NCI-H1417 treated with DMSO at 0.1 percent for 48 hours (cell line): ENCODE measurements at regions not wholly inside any gene's neighbourhood (a gene's known extent, or its start where the extent isn't known, plus 50 kb on each side); places are given as distances from the start of the nearest gene placed in this dataset.

Experiments used
- DNase-seq: peaks from one replicate; lab custom pipeline; 2025; lab: John Stamatoyannopoulos, UW

GRCh38 chr16:85403693-85404092, 209.4 kb upstream of the GSE1 start:
- no peak for DNase-seq

- DNase-seq, result no peak
Measured at GRCh38 chr16:85412911-85413520, 200.1 kb upstream of the GSE1 start.

- DNase-seq, result no peak
Measured at GRCh38 chr16:85413691-85414663, 199.1 kb upstream of the GSE1 start.

- DNase-seq, result no peak
Measured at GRCh38 chr16:85415196-85416090, 197.7 kb upstream of the GSE1 start.

- DNase-seq, result no peak
Measured at GRCh38 chr16:85416228-85417109, 196.7 kb upstream of the GSE1 start.

- no peak for DNase-seq
Measured at GRCh38 chr16:85417156-85417860, 195.8 kb upstream of the GSE1 start.

- DNase-seq, result no peak
Measured at GRCh38 chr16:85418978-85419491, 194.1 kb upstream of the GSE1 start.

- no peak for DNase-seq
Measured at GRCh38 chr16:85419503-85420408, 193.4 kb upstream of the GSE1 start.

- no peak for DNase-seq
Measured at GRCh38 chr16:85420501-85421337, 192.4 kb upstream of the GSE1 start.

GRCh38 chr16:85421338-85422195, 191.6 kb upstream of the GSE1 start:
- no peak for DNase-seq

- no peak for DNase-seq
Measured at GRCh38 chr16:85422196-85422631, 190.9 kb upstream of the GSE1 start.

- DNase-seq, result no peak
Measured at GRCh38 chr16:85422632-85423550, 190.2 kb upstream of the GSE1 start.

GRCh38 chr16:85423631-85424030, 189.5 kb upstream of the GSE1 start:
- DNase-seq, result no peak

GRCh38 chr16:85424260-85425073, 188.7 kb upstream of the GSE1 start:
- no peak for DNase-seq

- no peak for DNase-seq
Measured at GRCh38 chr16:85425074-85425662, 188.0 kb upstream of the GSE1 start.
